ENCODE measurements at regions not wholly inside any gene's neighbourhood (a gene's known extent, or its start where the extent isn't known, plus 50 kb on each side); places are given as distances from the start of the nearest gene placed in this dataset.
"Not testable (repeated sequence)": the region's sequence is repeated elsewhere in the genome, so short reads cannot be mapped to it uniquely, and the experiment has no call there.

DNA sequence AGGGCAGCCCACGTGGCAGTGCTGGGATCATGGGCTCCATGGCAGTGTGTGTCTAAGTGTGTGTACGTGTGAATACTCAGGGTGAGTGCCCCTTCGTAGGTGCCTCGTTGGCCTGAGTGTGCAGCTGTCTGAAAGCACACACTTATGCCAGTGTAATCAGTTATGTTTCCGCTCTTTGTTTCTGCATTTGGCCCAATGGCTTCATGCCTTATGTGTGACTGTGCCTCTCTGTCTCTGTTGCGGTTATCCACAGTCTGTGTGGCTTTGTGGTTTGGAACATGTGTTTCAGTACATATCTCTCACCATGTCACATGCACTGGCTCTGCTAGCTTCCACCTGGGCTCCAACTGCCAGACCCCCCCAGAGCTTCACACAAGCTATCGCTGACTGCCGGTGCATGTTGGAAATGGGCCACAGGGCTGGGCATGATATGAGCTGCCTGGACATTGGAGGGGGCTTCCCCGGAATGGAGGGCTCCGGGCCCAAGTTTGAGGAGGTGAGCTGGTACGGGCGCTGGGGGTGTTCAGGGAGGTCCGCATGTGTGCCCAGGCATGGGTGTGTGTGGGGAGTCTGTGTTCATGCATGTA is 70.3 kb upstream of the TINAGL1 start:
- Mint-ChIP-seq H3K4me3 (no peak overlapping the region), H3K4me1 (ENCODE audit: low read depth) (peaks cover 16% of the 10 kb centered on the region), H3K36me3 (ENCODE audit: low read depth) (no peaks in the 10 kb centered on the region), H3K27me3 (peaks cover 13% of the 10 kb centered on the region), H3K9me3 (no peaks in the 10 kb centered on the region), H3K27ac (peak overlapping the region; percentile 41)
- DNase-seq, result no peak

GRCh38 chr1:31507221-31507620 is 69.1 kb upstream of the TINAGL1 start:
- H3K4me3 Mint-ChIP-seq, result no peak overlapping the region

DNA sequence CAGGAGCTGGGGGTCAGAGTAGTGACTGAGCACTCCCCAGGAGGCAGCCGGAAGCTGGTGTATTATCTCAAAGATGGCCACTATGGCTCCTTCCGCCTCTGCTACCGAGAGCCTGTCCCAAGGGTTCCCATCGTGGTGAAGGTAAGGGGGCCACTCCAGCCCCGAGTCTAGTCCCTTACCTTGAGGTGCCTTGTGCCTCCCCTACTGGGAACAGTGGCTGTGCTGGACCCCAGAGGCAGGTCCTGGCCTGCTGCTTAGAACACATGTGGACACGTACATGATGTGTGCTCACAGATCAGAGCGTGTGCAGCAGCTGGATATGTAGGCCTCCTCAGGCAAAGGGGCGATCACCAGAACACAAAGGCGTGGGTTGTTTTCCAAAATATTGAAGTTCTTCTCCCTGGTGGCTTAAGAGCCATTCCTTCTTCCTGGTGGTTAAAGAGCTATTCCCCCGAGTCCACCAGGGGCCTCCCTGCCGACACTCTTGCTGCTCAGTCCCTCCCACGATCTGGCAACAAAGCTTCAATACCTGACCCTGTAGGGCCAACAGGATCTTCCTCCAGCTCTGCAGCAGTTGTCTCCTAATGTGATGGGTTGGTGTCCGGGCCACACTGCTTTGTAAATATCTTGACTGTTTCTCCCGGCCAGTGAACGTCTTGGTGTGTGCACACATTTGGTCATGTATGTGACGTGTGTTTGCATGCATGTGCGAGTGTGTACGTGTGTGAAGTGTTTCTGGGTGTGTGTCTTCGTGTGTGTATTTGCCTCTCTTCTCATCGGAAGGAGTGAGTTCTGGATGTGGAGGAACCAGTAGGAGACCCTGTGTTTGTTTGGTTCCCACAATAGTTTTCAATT is 68.4 kb upstream of the TINAGL1 start:
- H3K9me3 Mint-ChIP-seq, result no peaks in the 10 kb centered on the region
- no peak for DNase-seq
- no peak overlapping the region for H3K27ac Mint-ChIP-seq
- no peak overlapping the region for H3K4me3 Mint-ChIP-seq
- H3K27me3 Mint-ChIP-seq, result peaks cover 11% of the 10 kb centered on the region
- H3K4me1 Mint-ChIP-seq (ENCODE audit: low read depth), result peaks cover 16% of the 10 kb centered on the region
- H3K36me3 Mint-ChIP-seq (ENCODE audit: low read depth), result no peaks in the 10 kb centered on the region

More at GRCh38 chr1:31507221-31507620, 69.1 kb upstream of the TINAGL1 start:
- DNase-seq, result no peak
- Mint-ChIP-seq H3K9me3 (no peaks in the 10 kb centered on the region), H3K36me3 (ENCODE audit: low read depth) (no peaks in the 10 kb centered on the region), H3K27me3 (peaks cover 13% of the 10 kb centered on the region), H3K27ac (no peak overlapping the region), H3K4me1 (ENCODE audit: low read depth) (peaks cover 16% of the 10 kb centered on the region)

DNA sequence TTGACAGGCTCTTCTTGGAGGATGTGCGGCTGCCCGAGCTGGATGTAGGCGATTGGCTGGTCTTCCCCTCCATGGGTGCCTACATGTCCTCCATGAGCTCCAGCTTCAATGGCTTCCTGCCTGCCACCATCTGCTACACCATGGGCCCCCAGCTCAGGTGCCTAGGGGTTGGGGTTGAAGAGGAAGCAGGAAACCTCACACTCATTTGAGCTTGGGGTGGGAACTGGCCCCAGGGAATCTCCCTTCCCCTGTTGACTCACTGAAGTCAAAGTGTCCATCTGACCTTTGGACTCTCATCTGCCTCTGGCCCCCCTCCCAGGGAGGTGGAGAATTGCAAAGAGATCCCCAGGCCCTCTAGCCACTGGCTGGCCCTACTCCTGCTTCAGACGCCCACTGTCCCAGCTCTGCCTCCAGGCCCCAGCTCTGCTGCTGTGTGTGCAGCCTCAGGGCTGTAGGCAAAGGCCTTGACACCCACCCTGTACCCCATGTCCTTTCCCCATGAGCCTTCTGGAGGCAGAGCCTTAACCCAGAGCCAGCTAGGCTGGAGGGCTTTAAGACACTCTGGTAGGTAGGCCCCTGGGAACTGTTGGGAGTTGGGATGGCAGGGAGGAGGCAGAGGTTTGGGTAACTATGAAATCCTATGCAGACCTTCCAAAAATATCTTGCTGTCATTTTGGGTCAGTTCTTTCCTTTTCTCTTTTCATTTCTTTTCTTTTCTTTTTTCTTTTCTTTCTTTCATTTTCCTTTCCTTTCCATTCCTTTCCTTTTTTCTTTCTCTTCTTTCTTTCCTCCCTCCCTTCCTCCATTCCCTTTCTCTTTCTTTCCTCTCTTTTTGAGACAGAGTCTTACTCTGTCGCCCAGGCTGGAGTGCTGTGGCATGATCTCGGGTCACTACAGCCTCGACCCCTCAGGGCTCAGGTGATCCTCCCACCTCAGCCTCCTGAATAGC is 66.9 kb upstream of the TINAGL1 start:
- H3K36me3 Mint-ChIP-seq (ENCODE audit: low read depth), result no peaks in the 10 kb centered on the region
- H3K27me3 Mint-ChIP-seq, result peaks cover 6% of the 10 kb centered on the region
- DNase-seq, result no peak
- no peak overlapping the region for H3K4me3 Mint-ChIP-seq
- H3K27ac Mint-ChIP-seq, result no peak overlapping the region
- peaks cover 16% of the 10 kb centered on the region for H3K4me1 Mint-ChIP-seq (ENCODE audit: low read depth)
- H3K9me3 Mint-ChIP-seq, result no peaks in the 10 kb centered on the region

DNA sequence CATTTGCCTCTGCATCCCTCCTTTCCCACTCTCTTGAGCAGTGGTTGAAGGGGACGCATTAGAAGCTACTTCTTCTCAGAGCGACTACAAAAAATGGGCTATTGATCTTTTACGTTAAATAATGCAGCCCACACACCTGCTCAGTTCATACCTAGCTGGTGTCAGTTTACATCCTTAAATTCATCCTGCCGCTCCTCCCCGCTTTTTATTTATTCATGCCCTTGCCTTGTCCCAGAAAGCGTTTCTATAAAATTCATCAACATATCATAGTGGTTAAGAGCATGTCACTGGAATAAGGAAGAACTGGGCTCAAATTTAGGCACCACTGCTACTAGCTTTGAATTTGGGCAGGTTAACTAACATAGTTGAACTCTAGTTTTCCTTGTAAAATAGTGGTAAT is 66.0 kb upstream of the TINAGL1 start:
- no peak for DNase-seq
- Mint-ChIP-seq H3K4me1 (ENCODE audit: low read depth) (peaks cover 15% of the 10 kb centered on the region), H3K27me3 (peaks cover 6% of the 10 kb centered on the region), H3K9me3 (no peaks in the 10 kb centered on the region), H3K27ac (no peak overlapping the region), H3K4me3 (no peak overlapping the region), H3K36me3 (ENCODE audit: low read depth) (no peaks in the 10 kb centered on the region)

DNA sequence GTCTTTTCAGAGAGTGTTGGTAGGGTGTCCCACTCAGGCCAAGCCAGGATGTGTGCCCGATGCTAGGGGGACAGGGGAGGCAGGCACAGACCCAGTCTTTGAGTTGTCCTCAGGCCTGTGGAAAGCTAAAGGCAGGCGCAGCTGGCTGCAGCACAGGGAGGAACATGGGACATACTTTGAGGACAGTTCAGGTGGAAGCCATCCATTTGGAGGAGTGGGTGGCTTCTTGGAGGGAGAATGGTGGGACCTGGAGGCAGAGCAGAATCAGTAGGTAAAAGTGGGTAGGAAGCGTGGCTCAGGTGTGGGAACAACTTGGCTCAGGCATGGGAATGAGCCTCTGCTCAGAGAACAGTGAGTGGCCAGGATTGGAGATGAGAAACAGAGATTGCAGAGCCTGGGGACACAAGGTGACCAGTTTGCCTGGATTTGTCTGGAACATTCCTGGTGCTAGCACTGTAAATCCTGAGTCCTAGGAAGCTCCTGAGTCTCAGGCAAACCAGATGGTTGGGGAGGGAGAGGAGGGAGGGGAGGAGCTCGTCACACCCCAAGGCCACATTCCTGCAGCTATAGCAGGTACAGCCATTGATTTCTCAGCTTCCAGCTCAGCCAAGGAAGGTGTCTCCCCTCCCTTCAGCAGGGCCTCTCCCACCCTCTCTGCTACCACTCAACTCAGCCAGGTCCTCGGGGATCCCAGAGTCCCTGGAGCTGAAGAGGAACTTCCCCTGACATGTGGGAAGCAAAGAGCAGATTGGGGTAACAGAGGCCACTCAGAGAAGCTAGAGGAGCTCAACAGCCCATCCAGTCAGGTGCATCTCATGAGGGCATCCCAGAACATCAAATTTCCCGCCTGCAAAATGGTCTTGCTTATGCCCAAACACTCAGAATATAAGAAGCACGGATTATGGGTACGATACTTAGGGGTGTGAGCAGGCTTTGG is 65.2 kb upstream of the TINAGL1 start:
- Mint-ChIP-seq H3K27me3 (peaks cover 6% of the 10 kb centered on the region), H3K27ac (no peak overlapping the region), H3K4me1 (ENCODE audit: low read depth) (peaks cover 6% of the 10 kb centered on the region), H3K4me3 (no peak overlapping the region), H3K9me3 (no peaks in the 10 kb centered on the region), H3K36me3 (ENCODE audit: low read depth) (no peaks in the 10 kb centered on the region)
- no peak for DNase-seq

GRCh38 chr1:31511848-31512615 is 64.3 kb upstream of the TINAGL1 start:
- no peaks in the 10 kb centered on the region for H3K4me1 Mint-ChIP-seq (ENCODE audit: low read depth)
- H3K36me3 Mint-ChIP-seq (ENCODE audit: low read depth), result no peaks in the 10 kb centered on the region
- H3K4me3 Mint-ChIP-seq, result no peak overlapping the region
- no peak overlapping the region for H3K27ac Mint-ChIP-seq
- no peaks in the 10 kb centered on the region for H3K27me3 Mint-ChIP-seq
- no peak for DNase-seq
- no peaks in the 10 kb centered on the region for H3K9me3 Mint-ChIP-seq

GRCh38 chr1:31514117-31514516 is 62.2 kb upstream of the TINAGL1 start:
- no peak overlapping the region for H3K27ac Mint-ChIP-seq
- H3K27me3 Mint-ChIP-seq, result no peaks in the 10 kb centered on the region
- no peaks in the 10 kb centered on the region for H3K4me1 Mint-ChIP-seq (ENCODE audit: low read depth)
- no peak overlapping the region for H3K4me3 Mint-ChIP-seq
- no peaks in the 10 kb centered on the region for H3K9me3 Mint-ChIP-seq
- H3K36me3 Mint-ChIP-seq (ENCODE audit: low read depth), result no peaks in the 10 kb centered on the region
- DNase-seq, result no peak

GRCh38 chr1:31515056-31515775 is 61.1 kb upstream of the TINAGL1 start:
- H3K9me3 Mint-ChIP-seq, result no peaks in the 10 kb centered on the region
- H3K4me3 Mint-ChIP-seq, result no peak overlapping the region
- no peak for DNase-seq
- H3K4me1 Mint-ChIP-seq (ENCODE audit: low read depth), result no peaks in the 10 kb centered on the region
- no peaks in the 10 kb centered on the region for H3K36me3 Mint-ChIP-seq (ENCODE audit: low read depth)
- no peak overlapping the region for H3K27ac Mint-ChIP-seq
- no peaks in the 10 kb centered on the region for H3K27me3 Mint-ChIP-seq

DNA sequence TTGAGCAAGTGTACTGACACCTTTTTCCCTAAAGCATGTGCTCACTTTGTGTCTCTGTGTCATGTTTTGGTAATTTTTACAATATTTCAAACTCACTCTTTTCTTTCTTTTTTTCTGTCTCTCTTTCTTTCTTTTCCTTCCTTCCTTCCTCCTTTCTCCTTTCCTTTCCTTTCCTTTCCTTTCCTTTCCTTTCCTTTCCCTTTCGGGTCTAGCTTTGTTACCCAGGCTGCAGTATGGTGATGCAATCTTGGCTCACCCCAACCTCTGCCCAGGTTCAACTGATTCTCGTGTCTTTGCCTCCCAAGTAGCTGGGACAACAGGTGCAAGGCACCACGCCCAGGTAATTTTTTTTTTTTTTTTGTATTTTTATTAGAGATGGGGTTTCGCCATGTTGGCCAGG is 60.4 kb upstream of the TINAGL1 start:
- H3K27ac Mint-ChIP-seq, result no peak overlapping the region
- H3K4me3 Mint-ChIP-seq, result no peak overlapping the region
- DNase-seq, result no peak
- no peaks in the 10 kb centered on the region for H3K36me3 Mint-ChIP-seq (ENCODE audit: low read depth)
- no peaks in the 10 kb centered on the region for H3K4me1 Mint-ChIP-seq (ENCODE audit: low read depth)
- peaks cover 5% of the 10 kb centered on the region for H3K27me3 Mint-ChIP-seq
- H3K9me3 Mint-ChIP-seq, result peaks cover 2% of the 10 kb centered on the region

DNA sequence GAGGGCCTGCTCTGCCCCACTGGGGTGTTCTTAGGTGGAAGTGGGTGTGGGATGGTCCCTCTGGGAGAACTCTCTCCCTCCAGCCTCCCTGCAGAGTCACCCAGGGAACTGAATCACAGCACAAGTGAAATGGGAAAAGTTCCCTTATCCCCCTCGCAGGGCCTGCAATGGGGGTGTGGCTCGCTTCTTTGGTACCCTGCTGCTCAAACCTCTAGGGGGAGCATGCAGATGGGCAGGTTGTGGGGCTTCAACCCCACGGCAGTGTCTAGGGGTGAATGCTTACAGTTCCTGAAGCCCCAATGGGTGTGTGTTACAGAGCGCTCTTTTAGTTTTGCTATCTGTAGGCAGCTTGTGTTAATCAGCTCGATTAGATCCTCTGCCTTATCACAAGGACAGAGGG is 59.0 kb upstream of the TINAGL1 start:
- no peaks in the 10 kb centered on the region for H3K36me3 Mint-ChIP-seq (ENCODE audit: low read depth)
- H3K9me3 Mint-ChIP-seq, result peaks cover 2% of the 10 kb centered on the region
- H3K4me3 Mint-ChIP-seq, result no peak overlapping the region
- no peak for DNase-seq
- H3K27me3 Mint-ChIP-seq, result peaks cover 6% of the 10 kb centered on the region
- H3K27ac Mint-ChIP-seq, result no peak overlapping the region
- H3K4me1 Mint-ChIP-seq (ENCODE audit: low read depth), result no peaks in the 10 kb centered on the region

- H3K4me3 Mint-ChIP-seq; H3K9me3 Mint-ChIP-seq; H3K36me3 Mint-ChIP-seq (ENCODE audit: low read depth); H3K27ac Mint-ChIP-seq; DNase-seq; H3K27me3 Mint-ChIP-seq; H3K4me1 Mint-ChIP-seq (ENCODE audit: low read depth): not testable (repeated sequence)
These were observed 58.3 kb upstream of the TINAGL1 start for GRCh38 chr1:31517986-31518385.

Data from activated T-cell treated with anti-CD3 and anti-CD28 coated beads, Interleukin-2, amount 50 U/mL, for 24 hours (primary cell).